HCT116 (cell line): ENCODE measurements at regions not wholly inside any gene's neighbourhood (a gene's known extent, or its start where the extent isn't known, plus 50 kb on each side); places are given as distances from the start of the nearest gene placed in this dataset.

Experiments
- YY1 ChIP-seq: IDR thresholded peaks from 2 replicates; pipeline ENCODE4 v1.6.1; 2011; ENCODE audit warnings: low read length, low read depth, moderate library complexity, mild to moderate bottlenecking; ENCODE audit not compliant: insufficient replicate concordance; ENCODE audit errors: extremely low read depth
- TF ChIP-seq, protein P1 (sequence below), 3 experiments: fragments of 200-600 bp in 1 of 3; sonication (generic) in 1 of 3; IDR thresholded peaks in 2 of 3; conservative IDR thresholded peaks in 1 of 3; 2 replicates each; pipeline ENCODE4 v1.5.1; 2012 to 2017; ENCODE audit warnings: low read depth in 2 of 3, low read length in 2 of 3, antibody characterized with exemption in 1 of 3, borderline replicate concordance in 1 of 3, control low read depth in 1 of 3, mild to moderate bottlenecking in 1 of 3, mixed read lengths in 1 of 3, mixed run types in 1 of 3, moderate library complexity in 1 of 3; ENCODE audit not compliant: insufficient read depth in 1 of 3

DNA sequence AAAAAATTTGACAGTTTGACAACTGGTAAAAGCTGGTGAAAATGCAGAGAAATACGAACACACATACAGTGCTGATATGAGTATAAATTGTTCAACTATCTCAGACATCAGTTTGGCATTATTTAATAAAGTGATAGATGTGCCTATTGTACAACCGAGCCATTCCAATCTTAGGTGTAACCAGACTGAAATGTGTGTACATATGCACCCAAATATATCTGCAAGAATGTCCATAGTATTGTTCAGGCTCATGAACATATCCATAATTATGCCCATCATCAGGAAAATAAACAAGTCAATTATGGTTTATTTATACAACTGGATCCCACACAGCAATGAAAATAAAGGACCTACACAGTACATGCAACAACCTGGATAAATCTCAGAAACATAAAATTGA is 188.9 kb upstream of the DDX53 start:
- TF ChIP-seq, protein P1, sequence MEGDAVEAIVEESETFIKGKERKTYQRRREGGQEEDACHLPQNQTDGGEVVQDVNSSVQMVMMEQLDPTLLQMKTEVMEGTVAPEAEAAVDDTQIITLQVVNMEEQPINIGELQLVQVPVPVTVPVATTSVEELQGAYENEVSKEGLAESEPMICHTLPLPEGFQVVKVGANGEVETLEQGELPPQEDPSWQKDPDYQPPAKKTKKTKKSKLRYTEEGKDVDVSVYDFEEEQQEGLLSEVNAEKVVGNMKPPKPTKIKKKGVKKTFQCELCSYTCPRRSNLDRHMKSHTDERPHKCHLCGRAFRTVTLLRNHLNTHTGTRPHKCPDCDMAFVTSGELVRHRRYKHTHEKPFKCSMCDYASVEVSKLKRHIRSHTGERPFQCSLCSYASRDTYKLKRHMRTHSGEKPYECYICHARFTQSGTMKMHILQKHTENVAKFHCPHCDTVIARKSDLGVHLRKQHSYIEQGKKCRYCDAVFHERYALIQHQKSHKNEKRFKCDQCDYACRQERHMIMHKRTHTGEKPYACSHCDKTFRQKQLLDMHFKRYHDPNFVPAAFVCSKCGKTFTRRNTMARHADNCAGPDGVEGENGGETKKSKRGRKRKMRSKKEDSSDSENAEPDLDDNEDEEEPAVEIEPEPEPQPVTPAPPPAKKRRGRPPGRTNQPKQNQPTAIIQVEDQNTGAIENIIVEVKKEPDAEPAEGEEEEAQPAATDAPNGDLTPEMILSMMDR (IDR thresholded peaks at IDR 0.05 in 2 of 3, conservative IDR thresholded peaks at IDR 0.05 in 1 of 3; ENCODE audit: borderline replicate concordance in 1 of 3, insufficient read depth in 1 of 3, low read depth in 2 of 3, low read length in 2 of 3), result no peak
- TF ChIP-seq YY1, result no peak
